ENCODE measurements at regions not wholly inside any gene's neighbourhood (a gene's known extent, or its start where the extent isn't known, plus 50 kb on each side); places are given as distances from the start of the nearest gene placed in this dataset.

- no peak for DNase-seq
Measured at GRCh38 chr12:34294137-34294536, 271.8 kb downstream of the ALG10 start.

GRCh38 chr12:34294671-34295365 lies 272.5 kb downstream of the ALG10 start:
- no peak for DNase-seq

DNA sequence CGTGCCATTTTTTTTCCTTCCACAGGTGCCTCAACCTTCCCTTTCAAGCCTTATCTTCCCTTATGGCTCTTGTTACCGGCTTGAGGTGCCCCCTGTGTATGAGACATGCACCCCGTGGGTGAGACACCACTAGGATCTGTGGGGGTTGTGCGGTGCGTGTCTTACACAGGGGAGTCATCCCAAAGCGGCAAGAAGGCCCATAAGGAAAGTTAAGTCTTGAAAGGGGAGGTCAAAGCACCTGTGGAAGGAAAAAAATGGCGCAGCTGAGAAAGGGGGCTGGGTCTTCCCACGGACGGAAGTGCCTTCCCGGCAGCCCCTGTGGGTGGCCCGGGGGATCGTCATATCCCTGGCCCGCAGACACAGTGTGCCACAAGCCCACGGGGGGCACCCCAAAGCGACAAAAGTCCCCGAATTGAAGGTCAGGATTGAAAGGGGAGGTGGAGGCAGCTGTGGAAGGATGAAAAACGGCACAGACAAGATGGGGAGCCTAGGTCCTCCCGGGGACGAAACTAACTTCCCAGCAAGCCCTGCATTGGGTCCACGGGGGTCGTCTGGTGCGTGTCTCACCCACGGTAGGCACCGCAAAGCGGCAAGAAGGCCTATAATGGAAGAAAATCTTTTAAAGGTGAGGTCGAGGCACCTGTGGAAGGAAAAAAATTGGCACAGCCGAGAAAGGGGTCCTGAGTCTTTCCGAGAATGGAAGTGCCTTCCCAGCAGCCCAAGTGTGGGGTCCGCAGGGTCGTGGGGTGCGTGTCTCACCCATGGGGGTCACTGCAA lies 273.3 kb downstream of the ALG10 start:
- no peak for DNase-seq

DNA sequence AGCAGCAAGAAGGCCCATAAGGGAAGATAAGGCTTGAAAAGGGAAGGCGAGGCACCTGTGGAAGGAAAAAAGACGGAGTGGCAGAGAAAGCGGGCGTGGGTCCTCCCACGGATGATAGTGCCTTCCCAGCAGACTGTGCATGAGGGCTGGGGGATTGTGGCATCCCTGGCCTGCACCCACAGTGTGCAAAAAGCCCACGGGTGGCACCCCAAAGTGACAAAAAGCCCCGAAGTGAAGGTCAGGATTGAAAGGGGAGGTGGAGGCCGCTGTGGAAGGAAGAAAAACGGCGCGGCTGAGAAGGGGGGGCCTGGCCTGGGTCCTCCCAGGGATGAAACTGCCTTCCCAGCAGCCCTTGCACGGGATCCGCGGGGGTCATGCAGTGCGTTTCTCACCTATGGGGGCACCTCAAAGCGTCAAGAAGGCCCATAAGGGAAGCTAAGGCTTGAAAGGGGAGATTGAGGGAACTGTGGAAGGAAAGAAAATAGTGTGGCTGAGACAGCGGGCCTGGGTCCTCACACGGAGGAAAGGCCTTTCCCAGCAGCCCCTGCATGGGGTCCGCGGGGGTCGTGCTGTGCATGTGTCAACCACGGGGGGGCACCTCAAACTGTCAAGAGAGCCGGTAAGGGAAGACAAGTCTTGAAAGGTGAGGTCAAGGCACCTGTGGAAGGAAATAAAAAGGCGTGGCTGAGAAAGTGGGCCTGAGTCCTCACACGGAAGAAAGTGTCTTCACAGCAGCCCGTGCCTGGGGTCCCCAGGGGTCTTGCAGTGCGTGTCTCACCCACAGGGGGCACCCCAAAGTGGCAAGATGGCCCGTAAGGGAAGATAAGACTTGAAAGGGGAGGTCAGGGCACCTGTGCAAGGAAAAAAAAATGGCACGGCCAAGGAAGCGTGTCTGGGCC lies 274.1 kb downstream of the ALG10 start:
- DNase-seq, result no peak

GRCh38 chr12:34297126-34297789 lies 275.0 kb downstream of the ALG10 start:
- DNase-seq, result no peak

DNA sequence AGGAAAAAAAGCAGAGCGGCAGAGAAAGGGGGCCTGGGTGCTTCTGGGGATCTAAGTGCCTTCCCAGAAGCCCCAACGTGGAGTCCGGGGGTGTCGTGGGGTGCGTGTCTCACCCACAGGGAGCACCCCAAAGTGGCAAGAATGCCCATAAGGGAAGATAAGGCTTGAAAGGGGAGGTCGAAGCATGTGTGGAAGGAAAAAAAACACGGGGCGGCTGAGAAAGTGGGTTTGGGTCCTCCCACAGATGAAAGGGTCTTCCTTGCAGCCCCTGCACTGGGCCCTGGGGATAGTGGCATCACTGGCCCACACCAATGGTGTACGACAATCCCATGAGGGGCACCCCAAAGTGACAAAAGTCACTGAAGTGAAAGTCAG lies 275.5 kb downstream of the ALG10 start:
- no peak for DNase-seq

- no peak for DNase-seq
Measured at GRCh38 chr12:34298176-34298970, 276.1 kb downstream of the ALG10 start.

- no peak for DNase-seq
Measured at GRCh38 chr12:34298971-34299801, 276.9 kb downstream of the ALG10 start.

GRCh38 chr12:34299802-34300193 lies 277.5 kb downstream of the ALG10 start:
- no peak for DNase-seq

DNA sequence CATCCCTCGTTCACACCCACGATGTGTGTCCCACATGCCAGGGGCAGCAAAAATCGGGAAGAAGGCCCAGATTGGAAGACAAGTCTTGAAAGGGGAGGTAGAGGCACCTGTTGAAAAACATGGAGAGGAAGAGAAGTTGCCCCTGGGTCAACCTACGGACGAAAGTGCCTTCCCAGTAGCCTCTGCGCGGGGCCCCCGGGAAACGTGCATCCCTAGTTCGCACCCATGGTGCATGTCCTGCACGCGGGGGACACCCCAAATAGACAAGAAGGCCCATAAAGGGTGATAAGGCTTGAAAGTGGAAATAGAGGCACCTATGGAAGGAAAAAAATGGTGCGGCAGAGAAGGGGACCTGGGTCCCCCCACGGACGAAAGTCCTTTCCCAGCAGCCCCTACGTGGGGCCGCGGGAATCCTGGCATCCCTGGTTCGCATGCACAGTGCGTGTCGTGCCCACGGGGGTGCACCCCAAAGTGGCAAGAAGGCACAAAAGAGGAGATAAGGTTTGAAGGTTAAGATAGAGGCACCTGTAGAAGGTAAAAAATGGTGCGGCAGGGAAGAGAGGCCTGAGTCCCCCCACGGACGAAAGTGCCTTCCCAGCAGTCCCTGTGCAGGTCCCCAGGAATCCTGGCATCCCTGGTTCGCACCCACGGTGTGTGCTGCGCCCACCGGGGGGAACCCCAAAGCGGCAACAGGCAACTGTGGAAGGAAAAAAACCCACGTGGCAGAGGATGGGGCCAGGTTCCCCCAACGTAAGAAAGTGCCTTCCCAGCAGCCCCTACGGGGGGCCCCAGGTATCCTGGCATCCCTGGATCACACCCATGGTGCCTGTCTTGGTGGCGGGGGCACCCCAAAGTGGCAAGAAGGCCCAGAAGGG lies 278.3 kb downstream of the ALG10 start:
- no peak for DNase-seq

- DNase-seq, result no peak
Measured at GRCh38 chr12:34301251-34302130, 279.2 kb downstream of the ALG10 start.

DNA sequence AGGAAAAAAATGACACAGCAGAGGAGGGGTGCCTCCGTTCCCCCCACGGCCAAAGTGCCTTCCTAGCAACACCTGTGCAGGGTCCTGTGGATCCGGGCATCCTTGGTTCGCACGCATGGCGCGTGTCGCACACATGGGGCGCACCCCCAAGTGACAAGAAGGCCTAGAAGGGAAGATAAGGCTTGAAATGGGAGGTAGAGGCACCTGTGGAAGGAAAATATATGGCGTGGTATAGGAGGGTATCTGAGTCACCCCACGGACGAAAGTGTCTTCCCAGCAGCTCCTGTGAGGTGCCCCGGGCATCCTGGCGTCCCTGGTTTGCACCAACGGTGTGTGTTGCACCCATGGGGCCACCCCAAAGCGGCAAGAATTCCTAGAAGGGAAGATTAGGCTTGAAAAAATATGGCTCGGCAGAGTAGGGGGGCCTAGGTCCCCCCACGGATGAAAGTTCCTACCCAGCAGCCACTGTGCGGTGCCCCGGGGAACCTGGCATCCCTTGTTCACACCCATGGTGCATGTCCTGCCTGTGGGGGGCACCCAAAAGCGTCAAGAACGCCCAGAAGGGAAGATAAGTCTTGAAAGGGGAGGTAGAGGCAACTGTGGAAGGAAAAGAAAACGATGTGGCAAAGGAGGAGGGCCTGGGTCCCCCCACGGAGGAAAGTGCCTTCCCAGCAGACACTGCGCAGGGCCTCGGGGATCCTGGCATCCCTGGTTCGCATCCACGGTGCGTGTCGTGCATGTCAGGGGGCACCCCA lies 280.0 kb downstream of the ALG10 start:
- DNase-seq, result no peak

- DNase-seq, result no peak
Measured at GRCh38 chr12:34303091-34303870, 281.0 kb downstream of the ALG10 start.

DNA sequence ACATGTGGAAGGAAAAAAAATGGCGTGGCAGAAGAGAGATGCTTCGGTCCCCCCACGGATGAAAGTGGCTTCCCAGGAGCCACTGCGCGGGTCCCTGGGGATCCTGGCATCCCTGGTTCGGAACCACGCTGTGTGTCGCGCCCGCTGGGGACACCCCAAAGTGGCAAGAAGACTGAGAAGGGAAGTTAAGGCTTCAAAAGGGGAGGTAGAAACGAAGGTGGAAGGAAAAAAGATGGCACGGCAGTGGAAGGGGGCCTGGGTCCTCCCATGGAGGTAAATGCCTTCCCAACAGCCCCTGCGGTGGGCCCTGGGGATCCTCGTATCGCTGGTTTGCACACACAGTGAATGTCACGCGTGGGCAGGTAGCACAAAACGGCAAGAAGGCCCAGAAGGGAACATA lies 281.7 kb downstream of the ALG10 start:
- no peak for DNase-seq

GRCh38 chr12:34304546-34304945 lies 282.2 kb downstream of the ALG10 start:
- no peak for DNase-seq

- DNase-seq, result no peak
Measured at GRCh38 chr12:34305176-34305575, 282.9 kb downstream of the ALG10 start.

- no peak for DNase-seq
Measured at GRCh38 chr12:34306133-34306830, 284.0 kb downstream of the ALG10 start.
